ENCODE measurements at regions not wholly inside any gene's neighbourhood (a gene's known extent, or its start where the extent isn't known, plus 50 kb on each side); places are given as distances from the start of the nearest gene placed in this dataset.

DNA sequence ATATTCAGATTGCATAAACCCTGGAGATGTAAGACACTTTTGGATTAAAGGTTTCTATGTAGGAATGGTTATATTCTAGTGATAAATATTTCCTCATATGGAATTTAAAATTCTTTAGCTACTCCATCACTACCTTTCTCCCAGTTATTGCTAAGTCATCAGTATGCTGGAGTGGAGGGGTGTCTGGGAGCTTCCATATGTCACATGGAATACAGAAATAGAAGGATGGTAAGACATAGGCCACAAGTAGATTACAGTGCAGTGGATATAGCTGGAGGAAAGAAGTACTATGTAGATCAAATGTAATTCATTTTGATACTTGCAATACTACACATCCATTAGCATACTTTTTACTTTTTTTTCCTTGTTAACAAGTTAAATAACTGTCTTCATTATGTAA is 428.4 kb downstream of the ARL4A start:
- TF ChIP-seq, protein P1, sequence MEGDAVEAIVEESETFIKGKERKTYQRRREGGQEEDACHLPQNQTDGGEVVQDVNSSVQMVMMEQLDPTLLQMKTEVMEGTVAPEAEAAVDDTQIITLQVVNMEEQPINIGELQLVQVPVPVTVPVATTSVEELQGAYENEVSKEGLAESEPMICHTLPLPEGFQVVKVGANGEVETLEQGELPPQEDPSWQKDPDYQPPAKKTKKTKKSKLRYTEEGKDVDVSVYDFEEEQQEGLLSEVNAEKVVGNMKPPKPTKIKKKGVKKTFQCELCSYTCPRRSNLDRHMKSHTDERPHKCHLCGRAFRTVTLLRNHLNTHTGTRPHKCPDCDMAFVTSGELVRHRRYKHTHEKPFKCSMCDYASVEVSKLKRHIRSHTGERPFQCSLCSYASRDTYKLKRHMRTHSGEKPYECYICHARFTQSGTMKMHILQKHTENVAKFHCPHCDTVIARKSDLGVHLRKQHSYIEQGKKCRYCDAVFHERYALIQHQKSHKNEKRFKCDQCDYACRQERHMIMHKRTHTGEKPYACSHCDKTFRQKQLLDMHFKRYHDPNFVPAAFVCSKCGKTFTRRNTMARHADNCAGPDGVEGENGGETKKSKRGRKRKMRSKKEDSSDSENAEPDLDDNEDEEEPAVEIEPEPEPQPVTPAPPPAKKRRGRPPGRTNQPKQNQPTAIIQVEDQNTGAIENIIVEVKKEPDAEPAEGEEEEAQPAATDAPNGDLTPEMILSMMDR (IDR thresholded peaks at IDR 0.05; ENCODE audit: insufficient read depth, low read length, poor library complexity, severe bottlenecking) = no peak
- TF ChIP-seq EZH2phosphoT487 (conservative IDR thresholded peaks at IDR 0.05; ENCODE audit: low read length) = no peak

Data from SU-DHL-6 (cell line).